GM19023 (cell line): ENCODE measurements at regions not wholly inside any gene's neighbourhood (a gene's known extent, or its start where the extent isn't known, plus 50 kb on each side); places are given as distances from the start of the nearest gene placed in this dataset.
"Not testable (repeated sequence)": the region's sequence is repeated elsewhere in the genome, so short reads cannot be mapped to it uniquely, and the experiment has no call there.

ENCODE experiments used
- ATAC-seq: cut with Tn5 transposase; IDR thresholded peaks from one replicate; pipeline ENCODE4 v1.9.1; 2021; ENCODE audit warnings: mild to moderate bottlenecking, moderate library complexity; ENCODE audit not compliant: unreplicated experiment

GRCh38 chr4:95898226-95898625 lies 58.3 kb downstream of the PDHA2 start:
- no peak for ATAC-seq

- no peak for ATAC-seq
Observed at GRCh38 chr4:95909211-95909610, 69.3 kb downstream of the PDHA2 start.

- no peak for ATAC-seq
Observed at GRCh38 chr4:95910749-95911148, 70.9 kb downstream of the PDHA2 start.

- no peak for ATAC-seq
Observed at GRCh38 chr4:95921470-95921869, 81.6 kb downstream of the PDHA2 start.

- ATAC-seq, result no peak
Observed at GRCh38 chr4:95929448-95930064, 89.7 kb downstream of the PDHA2 start.

- ATAC-seq, result no peak
Observed at GRCh38 chr4:95939141-95939540, 99.2 kb downstream of the PDHA2 start.

- ATAC-seq, result no peak
Observed at GRCh38 chr4:95949136-95949765, 109.4 kb downstream of the PDHA2 start.

GRCh38 chr4:95949808-95950207 lies 109.9 kb downstream of the PDHA2 start:
- ATAC-seq, result no peak

GRCh38 chr4:95952538-95952937 lies 112.6 kb downstream of the PDHA2 start:
- not testable (repeated sequence) for ATAC-seq

- no peak for ATAC-seq
Observed at GRCh38 chr4:95956094-95956493, 116.2 kb downstream of the PDHA2 start.

GRCh38 chr4:95957054-95957453 lies 117.2 kb downstream of the PDHA2 start:
- no peak for ATAC-seq

- no peak for ATAC-seq
Observed at GRCh38 chr4:95957759-95958158, 117.9 kb downstream of the PDHA2 start.

- no peak for ATAC-seq
Observed at GRCh38 chr4:95959182-95959581, 119.3 kb downstream of the PDHA2 start.

GRCh38 chr4:95959633-95960032 lies 119.7 kb downstream of the PDHA2 start:
- ATAC-seq, result no peak

GRCh38 chr4:95963456-95963855 lies 123.6 kb downstream of the PDHA2 start:
- ATAC-seq, result no peak

- ATAC-seq, result no peak
Observed at GRCh38 chr4:95979961-95980876, 140.3 kb downstream of the PDHA2 start.

- ATAC-seq, result no peak
Observed at GRCh38 chr4:95980877-95981360, 141.0 kb downstream of the PDHA2 start.

GRCh38 chr4:95981591-95981990 lies 141.7 kb downstream of the PDHA2 start:
- no peak for ATAC-seq

GRCh38 chr4:95982516-95982915 lies 142.6 kb downstream of the PDHA2 start:
- no peak for ATAC-seq

GRCh38 chr4:95984081-95984480 lies 144.2 kb downstream of the PDHA2 start:
- ATAC-seq, result no peak

GRCh38 chr4:95985051-95985450 lies 145.2 kb downstream of the PDHA2 start:
- no peak for ATAC-seq
